ENCODE measurements at regions not wholly inside any gene's neighbourhood (a gene's known extent, or its start where the extent isn't known, plus 50 kb on each side); places are given as distances from the start of the nearest gene placed in this dataset.

DNA sequence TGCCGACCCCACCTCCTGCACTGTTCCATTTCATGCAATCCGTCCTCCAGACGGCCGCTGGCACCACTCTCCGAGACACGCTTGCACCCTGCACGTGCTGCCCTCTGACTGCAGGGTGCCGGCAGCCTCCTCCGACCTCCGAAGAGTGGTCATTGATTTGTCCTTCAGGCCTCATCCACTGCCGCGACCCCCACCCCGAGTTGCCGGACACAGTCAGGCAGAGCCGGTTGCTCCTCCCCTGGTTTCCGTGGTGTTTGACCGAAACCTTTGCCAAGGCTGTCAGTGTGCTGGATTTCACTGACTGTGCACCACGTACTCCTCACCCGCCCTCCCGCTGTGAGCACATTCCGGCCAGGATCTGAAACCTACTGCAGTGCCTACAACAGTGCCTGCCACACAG is 156.4 kb upstream of the PDE10A start:
- Histone ChIP-seq H3K9me3 (ENCODE audit: low read depth, low read length) (no peaks in the 10 kb centered on the region), H3K79me2 (ENCODE audit: insufficient read depth, low read length) (no peaks in the 10 kb centered on the region), H3K27me3 (ENCODE audit: insufficient read depth, low read length) (peaks cover 4% of the 10 kb centered on the region), H3K4me3 (ENCODE audit: insufficient read depth, low read length) (no peak overlapping the region), H3K36me3 (ENCODE audit: insufficient read depth, low read length) (no peaks in the 10 kb centered on the region), H3K27ac (ENCODE audit: low read depth, low read length) (no peak overlapping the region), H2AFZ (ENCODE audit: low read length) (no peak overlapping the region), H4K20me1 (ENCODE audit: insufficient read depth, low read length) (no peaks in the 10 kb centered on the region), H3K4me1 (ENCODE audit: insufficient read depth, low read length) (peaks cover 3% of the 10 kb centered on the region), H3K4me2 (ENCODE audit: insufficient read depth, low read length) (no peak overlapping the region)
- no peak for TF ChIP-seq CTCF (IDR thresholded peaks at IDR 0.05; ENCODE audit: extremely low read depth, low read depth, low read length)
- DNase-seq (ENCODE audit: insufficient read length, low spot score, missing footprints) = no peak

- no peak for TF ChIP-seq CTCF (IDR thresholded peaks at IDR 0.05; ENCODE audit: extremely low read depth, low read depth, low read length)
- peaks cover 4% of the 10 kb centered on the region for H3K27me3 ChIP-seq (ENCODE audit: insufficient read depth, low read length)
- no peaks in the 10 kb centered on the region for H3K79me2 ChIP-seq (ENCODE audit: insufficient read depth, low read length)
- no peak overlapping the region for H3K27ac ChIP-seq (ENCODE audit: low read depth, low read length)
- no peak overlapping the region for H3K4me3 ChIP-seq (ENCODE audit: insufficient read depth, low read length)
- no peak overlapping the region for H3K4me2 ChIP-seq (ENCODE audit: insufficient read depth, low read length)
- H4K20me1 ChIP-seq (ENCODE audit: insufficient read depth, low read length) = no peaks in the 10 kb centered on the region
- DNase-seq (ENCODE audit: insufficient read length, low spot score, missing footprints) = no peak
- H2AFZ ChIP-seq (ENCODE audit: low read length) = no peak overlapping the region
- no peaks in the 10 kb centered on the region for H3K36me3 ChIP-seq (ENCODE audit: insufficient read depth, low read length)
- H3K4me1 ChIP-seq (ENCODE audit: insufficient read depth, low read length) = peaks cover 3% of the 10 kb centered on the region
- no peaks in the 10 kb centered on the region for H3K9me3 ChIP-seq (ENCODE audit: low read depth, low read length)
Observed at GRCh38 chr6:165818200-165818599, 155.2 kb upstream of the PDE10A start.

- Histone ChIP-seq H3K4me3 (ENCODE audit: insufficient read depth, low read length) (no peak overlapping the region), H3K27me3 (ENCODE audit: insufficient read depth, low read length) (peaks cover 4% of the 10 kb centered on the region)
- no peak for DNase-seq (ENCODE audit: insufficient read length, low spot score, missing footprints)
Observed at GRCh38 chr6:165817771-165818170, 154.7 kb upstream of the PDE10A start.

DNA sequence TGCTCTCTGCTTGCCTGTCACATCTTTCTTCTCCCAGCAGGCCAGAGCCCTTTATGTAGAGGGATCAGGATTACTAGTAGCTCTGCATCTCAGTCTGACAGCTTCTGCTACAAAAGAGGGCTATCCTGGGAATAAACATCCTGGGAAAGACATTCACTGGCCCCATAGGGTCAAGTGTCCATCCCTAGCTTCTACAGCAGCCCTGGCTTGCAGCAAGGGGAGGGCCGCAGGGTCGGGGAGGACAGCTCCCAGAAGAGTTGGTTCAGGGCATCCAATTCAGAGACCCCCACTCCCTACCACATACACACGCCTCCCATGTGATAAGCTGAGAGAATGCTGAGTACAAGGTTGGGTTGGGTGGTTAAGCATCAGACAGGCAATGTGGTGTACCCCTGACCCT is 154.1 kb upstream of the PDE10A start:
- peaks cover 3% of the 10 kb centered on the region for H3K4me1 ChIP-seq (ENCODE audit: insufficient read depth, low read length)
- no peak overlapping the region for H2AFZ ChIP-seq (ENCODE audit: low read length)
- no peak for DNase-seq (ENCODE audit: insufficient read length, low spot score, missing footprints)
- H3K4me2 ChIP-seq (ENCODE audit: insufficient read depth, low read length) = no peak overlapping the region
- no peaks in the 10 kb centered on the region for H4K20me1 ChIP-seq (ENCODE audit: insufficient read depth, low read length)
- H3K27ac ChIP-seq (ENCODE audit: low read depth, low read length) = no peak overlapping the region
- H3K9me3 ChIP-seq (ENCODE audit: low read depth, low read length) = no peaks in the 10 kb centered on the region
- no peak overlapping the region for H3K4me3 ChIP-seq (ENCODE audit: insufficient read depth, low read length)
- no peaks in the 10 kb centered on the region for H3K36me3 ChIP-seq (ENCODE audit: insufficient read depth, low read length)
- no peaks in the 10 kb centered on the region for H3K79me2 ChIP-seq (ENCODE audit: insufficient read depth, low read length)
- no peak for TF ChIP-seq CTCF (IDR thresholded peaks at IDR 0.05; ENCODE audit: extremely low read depth, low read depth, low read length)
- H3K27me3 ChIP-seq (ENCODE audit: insufficient read depth, low read length) = peaks cover 4% of the 10 kb centered on the region

More at GRCh38 chr6:165817771-165818170, 154.7 kb upstream of the PDE10A start:
- Histone ChIP-seq H4K20me1 (ENCODE audit: insufficient read depth, low read length) (no peaks in the 10 kb centered on the region), H2AFZ (ENCODE audit: low read length) (no peak overlapping the region), H3K4me1 (ENCODE audit: insufficient read depth, low read length) (peaks cover 3% of the 10 kb centered on the region), H3K4me2 (ENCODE audit: insufficient read depth, low read length) (no peak overlapping the region), H3K36me3 (ENCODE audit: insufficient read depth, low read length) (no peaks in the 10 kb centered on the region), H3K9me3 (ENCODE audit: low read depth, low read length) (no peaks in the 10 kb centered on the region), H3K79me2 (ENCODE audit: insufficient read depth, low read length) (no peaks in the 10 kb centered on the region), H3K27ac (ENCODE audit: low read depth, low read length) (no peak overlapping the region)
- TF ChIP-seq CTCF (IDR thresholded peaks at IDR 0.05; ENCODE audit: extremely low read depth, low read depth, low read length) = no peak

Measured in osteoblast (primary cell).